ENCODE measurements at regions not wholly inside any gene's neighbourhood (a gene's known extent, or its start where the extent isn't known, plus 50 kb on each side); places are given as distances from the start of the nearest gene placed in this dataset.

GRCh38 chr4:135732448-135732847 is 1530.9 kb upstream of the PABPC4L start:
- TF ChIP-seq CTCF (IDR thresholded peaks at IDR 0.05) (no peak), POLR2AphosphoS5 (IDR thresholded peaks at IDR 0.05; ENCODE audit: low read depth, low read length) (no peak), REST (IDR thresholded peaks at IDR 0.05; ENCODE audit: insufficient read depth in 1 of 2, low read depth in 2 of 2, low read length in 1 of 2) (peak in 1 of 2 experiments; percentile 59; a peak in 2 of 4 replicates), TCF7L2 (IDR thresholded peaks at IDR 0.05; ENCODE audit: low read depth, low read length) (no peak)

Measured in Panc1 (cell line).